ENCODE measurements at regions not wholly inside any gene's neighbourhood (a gene's known extent, or its start where the extent isn't known, plus 50 kb on each side); places are given as distances from the start of the nearest gene placed in this dataset.

DNA sequence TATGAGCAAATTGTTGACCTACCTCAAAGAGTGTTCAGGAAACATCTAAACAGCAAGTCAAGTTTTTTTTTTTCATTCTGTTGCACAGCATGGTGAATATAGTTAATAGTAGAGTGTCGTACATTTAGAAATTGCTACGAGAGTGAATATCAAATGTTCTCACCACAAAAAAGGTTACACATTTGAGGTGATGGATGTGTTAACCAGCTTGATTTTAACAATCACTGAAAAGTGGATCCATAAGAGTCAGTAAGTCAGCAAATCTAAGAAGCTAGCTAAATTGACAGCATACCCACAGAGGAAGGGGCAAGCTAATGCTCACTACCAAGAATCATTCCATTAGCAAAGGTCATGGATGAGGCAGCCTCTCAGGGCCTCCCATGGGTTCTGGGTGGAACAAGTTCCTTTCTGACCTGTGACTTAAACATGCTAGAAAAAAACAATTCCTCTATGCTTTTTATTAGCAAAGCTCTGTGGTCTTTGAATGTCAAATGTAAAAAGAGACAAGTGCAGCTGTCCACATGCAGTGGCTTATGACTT, 235.4 kb upstream of the CCDC179 start:
- Histone ChIP-seq H3K4me3 (ENCODE audit: insufficient read depth, low read depth, low read length) (no peak overlapping the region), H3K27me3 (ENCODE audit: control insufficient read depth, insufficient read depth, low read length) (no peaks in the 10 kb centered on the region), H3K36me3 (replicated peaks; ENCODE audit: control insufficient read depth, insufficient read depth, low read length) (no peaks in the 10 kb centered on the region)
- no peak for DNase-seq

DNA sequence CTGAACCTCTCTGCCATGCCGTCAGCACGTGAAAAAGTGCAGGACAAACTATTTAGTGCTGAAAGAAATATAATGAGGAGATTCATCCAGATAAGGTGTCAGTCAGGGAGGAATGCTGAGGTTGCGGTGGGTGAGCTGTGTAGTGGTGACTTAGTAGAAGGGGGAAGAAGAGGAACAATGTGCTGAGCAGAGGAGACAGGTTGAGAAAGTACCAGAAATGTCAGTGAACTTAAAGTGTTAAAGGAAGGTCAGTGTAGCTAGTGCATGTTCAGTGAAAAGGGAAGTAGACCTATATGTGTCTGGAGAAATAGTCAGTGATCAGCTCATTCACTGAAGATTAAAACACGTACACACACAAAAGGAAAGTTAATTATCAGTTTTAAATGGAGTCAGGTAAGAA, 237.6 kb upstream of the CCDC179 start:
- no peak for DNase-seq
- no peak overlapping the region for H3K4me3 ChIP-seq (ENCODE audit: insufficient read depth, low read depth, low read length)
- H3K27me3 ChIP-seq (ENCODE audit: control insufficient read depth, insufficient read depth, low read length) = no peaks in the 10 kb centered on the region
- no peaks in the 10 kb centered on the region for H3K36me3 ChIP-seq (replicated peaks; ENCODE audit: control insufficient read depth, insufficient read depth, low read length)

GRCh38 chr11:23099256-23099655, 239.0 kb upstream of the CCDC179 start:
- Histone ChIP-seq H3K27me3 (ENCODE audit: control insufficient read depth, insufficient read depth, low read length) (no peaks in the 10 kb centered on the region), H3K36me3 (replicated peaks; ENCODE audit: control insufficient read depth, insufficient read depth, low read length) (no peaks in the 10 kb centered on the region), H3K4me3 (ENCODE audit: insufficient read depth, low read depth, low read length) (no peak overlapping the region)
- DNase-seq = no peak

DNA sequence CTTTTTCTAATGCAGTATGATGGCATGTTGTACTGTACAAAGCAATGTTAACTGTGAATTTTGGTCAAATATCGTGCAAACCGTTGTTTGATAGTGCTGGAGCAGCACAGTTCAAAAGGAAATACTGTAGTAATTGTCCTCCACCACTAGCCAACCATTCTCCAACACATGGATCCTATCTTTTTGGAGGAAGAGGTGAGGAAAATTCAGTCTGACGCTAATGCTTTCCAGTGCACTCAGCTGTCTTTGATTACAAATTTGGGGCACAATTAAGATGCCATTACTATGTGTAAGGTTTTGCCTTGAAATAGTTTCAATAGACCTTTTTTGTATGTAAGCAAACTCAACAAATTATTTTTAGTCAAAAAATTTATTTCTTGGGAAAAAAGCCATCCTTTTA, 240.5 kb upstream of the CCDC179 start:
- no peaks in the 10 kb centered on the region for H3K27me3 ChIP-seq (ENCODE audit: control insufficient read depth, insufficient read depth, low read length)
- no peaks in the 10 kb centered on the region for H3K36me3 ChIP-seq (replicated peaks; ENCODE audit: control insufficient read depth, insufficient read depth, low read length)
- no peak for DNase-seq
- no peak overlapping the region for H3K4me3 ChIP-seq (ENCODE audit: insufficient read depth, low read depth, low read length)

GRCh38 chr11:23103416-23103815, 243.1 kb upstream of the CCDC179 start:
- DNase-seq = no peak
- H3K27me3 ChIP-seq (ENCODE audit: control insufficient read depth, insufficient read depth, low read length) = no peaks in the 10 kb centered on the region
- H3K36me3 ChIP-seq (replicated peaks; ENCODE audit: control insufficient read depth, insufficient read depth, low read length) = no peaks in the 10 kb centered on the region
- H3K4me3 ChIP-seq (ENCODE audit: insufficient read depth, low read depth, low read length) = no peak overlapping the region

DNA sequence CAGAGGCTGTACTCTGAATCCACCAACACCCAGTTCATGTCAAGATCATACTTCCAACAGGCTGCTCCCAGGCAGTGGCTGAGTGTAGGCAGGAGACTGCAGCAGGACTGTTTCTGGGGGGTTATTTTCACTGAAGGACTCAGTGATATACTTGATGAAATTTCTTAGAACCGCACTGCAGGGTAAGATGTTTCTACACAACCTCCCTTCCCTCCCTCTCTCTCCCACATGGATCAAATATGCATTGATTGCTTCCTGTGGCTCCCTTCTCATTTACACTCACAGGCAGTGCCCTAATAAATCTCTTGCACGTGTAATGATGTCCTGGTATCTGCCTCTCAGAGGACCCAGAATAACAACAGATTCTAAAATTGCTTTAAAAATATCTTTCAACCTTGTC, 251.3 kb upstream of the CCDC179 start:
- DNase-seq = no peak
- Histone ChIP-seq H3K27me3 (ENCODE audit: control insufficient read depth, insufficient read depth, low read length) (no peaks in the 10 kb centered on the region), H3K36me3 (replicated peaks; ENCODE audit: control insufficient read depth, insufficient read depth, low read length) (no peaks in the 10 kb centered on the region), H3K4me3 (ENCODE audit: insufficient read depth, low read depth, low read length) (no peak overlapping the region)

GRCh38 chr11:23112390-23112789, 252.1 kb upstream of the CCDC179 start:
- no peaks in the 10 kb centered on the region for H3K36me3 ChIP-seq (replicated peaks; ENCODE audit: control insufficient read depth, insufficient read depth, low read length)
- DNase-seq = no peak
- no peaks in the 10 kb centered on the region for H3K27me3 ChIP-seq (ENCODE audit: control insufficient read depth, insufficient read depth, low read length)
- no peak overlapping the region for H3K4me3 ChIP-seq (ENCODE audit: insufficient read depth, low read depth, low read length)

GRCh38 chr11:23112987-23113886, 253.0 kb upstream of the CCDC179 start:
- Histone ChIP-seq H3K27me3 (ENCODE audit: control insufficient read depth, insufficient read depth, low read length) (no peaks in the 10 kb centered on the region), H3K36me3 (replicated peaks; ENCODE audit: control insufficient read depth, insufficient read depth, low read length) (no peaks in the 10 kb centered on the region), H3K4me3 (ENCODE audit: insufficient read depth, low read depth, low read length) (no peak overlapping the region)
- DNase-seq = peak; percentile 44

DNA sequence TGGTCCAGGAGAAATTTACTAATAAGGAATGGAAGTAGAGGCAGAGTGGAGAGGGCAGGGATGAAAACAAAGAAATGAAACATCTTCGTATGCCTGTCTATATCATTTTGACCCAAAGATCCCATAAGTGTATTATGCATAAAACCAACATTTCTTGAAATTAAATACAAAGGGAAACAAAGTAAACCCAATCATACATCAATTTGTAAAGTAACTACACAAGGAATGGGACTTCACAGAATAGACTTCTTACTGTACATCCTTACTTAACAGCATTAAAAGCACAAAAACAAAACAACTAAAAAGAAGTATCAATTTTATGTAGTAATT, 253.6 kb upstream of the CCDC179 start:
- H3K36me3 ChIP-seq (replicated peaks; ENCODE audit: control insufficient read depth, insufficient read depth, low read length) = no peaks in the 10 kb centered on the region
- DNase-seq = no peak

GRCh38 chr11:23123753-23124152, 263.5 kb upstream of the CCDC179 start:
- no peaks in the 10 kb centered on the region for H3K27me3 ChIP-seq (ENCODE audit: control insufficient read depth, insufficient read depth, low read length)
- no peak overlapping the region for H3K4me3 ChIP-seq (ENCODE audit: insufficient read depth, low read depth, low read length)
- DNase-seq = peak; percentile 2
- H3K36me3 ChIP-seq (replicated peaks; ENCODE audit: control insufficient read depth, insufficient read depth, low read length) = no peaks in the 10 kb centered on the region

More for the DNA sequence above, 253.6 kb upstream of the CCDC179 start:
- Histone ChIP-seq H3K27me3 (ENCODE audit: control insufficient read depth, insufficient read depth, low read length) (no peaks in the 10 kb centered on the region), H3K4me3 (ENCODE audit: insufficient read depth, low read depth, low read length) (no peak overlapping the region)

DNA sequence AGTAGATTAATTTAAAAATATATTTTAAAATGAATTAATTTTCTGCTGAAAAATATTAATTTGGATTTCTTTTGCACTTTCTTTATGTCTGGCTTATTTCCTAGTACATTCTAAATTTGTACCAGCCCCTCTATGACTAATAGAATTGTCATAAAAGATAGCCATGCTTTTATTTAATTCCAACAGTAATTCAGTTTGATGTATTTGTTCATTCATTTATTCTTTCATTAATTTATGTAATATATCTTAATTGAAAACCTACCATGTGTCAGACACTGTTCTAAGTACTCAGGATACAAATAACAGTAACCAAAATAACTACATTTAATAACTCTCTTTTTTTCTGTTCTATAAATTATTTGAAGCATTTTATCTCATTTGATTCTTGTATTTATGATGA, 264.0 kb upstream of the CCDC179 start:
- DNase-seq = no peak
- Histone ChIP-seq H3K27me3 (ENCODE audit: control insufficient read depth, insufficient read depth, low read length) (no peaks in the 10 kb centered on the region), H3K4me3 (ENCODE audit: insufficient read depth, low read depth, low read length) (no peak overlapping the region), H3K36me3 (replicated peaks; ENCODE audit: control insufficient read depth, insufficient read depth, low read length) (no peaks in the 10 kb centered on the region)

GRCh38 chr11:23124996-23125395, 264.7 kb upstream of the CCDC179 start:
- no peak for DNase-seq
- no peak overlapping the region for H3K4me3 ChIP-seq (ENCODE audit: insufficient read depth, low read depth, low read length)
- no peaks in the 10 kb centered on the region for H3K36me3 ChIP-seq (replicated peaks; ENCODE audit: control insufficient read depth, insufficient read depth, low read length)
- no peaks in the 10 kb centered on the region for H3K27me3 ChIP-seq (ENCODE audit: control insufficient read depth, insufficient read depth, low read length)

DNA sequence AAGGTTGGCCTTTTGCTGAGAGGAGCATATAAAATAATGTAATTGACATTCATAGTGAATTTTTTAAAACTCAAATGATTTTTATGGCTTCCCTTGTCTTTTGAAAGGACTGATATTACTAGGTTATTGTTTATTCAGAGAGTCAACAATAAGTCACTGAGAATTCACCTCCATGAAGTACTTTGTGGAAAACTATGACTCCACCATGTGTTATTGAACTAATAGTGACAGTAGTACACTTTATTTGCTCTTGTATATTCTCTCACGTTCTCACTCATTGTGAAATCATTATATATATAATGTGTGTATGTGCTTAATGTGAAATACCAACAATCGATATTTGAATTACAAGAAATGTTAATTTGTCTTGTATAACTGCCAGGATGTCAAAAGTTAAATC, 267.4 kb upstream of the CCDC179 start:
- DNase-seq = no peak
- H3K36me3 ChIP-seq (replicated peaks; ENCODE audit: control insufficient read depth, insufficient read depth, low read length) = no peaks in the 10 kb centered on the region
- H3K4me3 ChIP-seq (ENCODE audit: insufficient read depth, low read depth, low read length) = no peak overlapping the region
- H3K27me3 ChIP-seq (ENCODE audit: control insufficient read depth, insufficient read depth, low read length) = no peaks in the 10 kb centered on the region

DNA sequence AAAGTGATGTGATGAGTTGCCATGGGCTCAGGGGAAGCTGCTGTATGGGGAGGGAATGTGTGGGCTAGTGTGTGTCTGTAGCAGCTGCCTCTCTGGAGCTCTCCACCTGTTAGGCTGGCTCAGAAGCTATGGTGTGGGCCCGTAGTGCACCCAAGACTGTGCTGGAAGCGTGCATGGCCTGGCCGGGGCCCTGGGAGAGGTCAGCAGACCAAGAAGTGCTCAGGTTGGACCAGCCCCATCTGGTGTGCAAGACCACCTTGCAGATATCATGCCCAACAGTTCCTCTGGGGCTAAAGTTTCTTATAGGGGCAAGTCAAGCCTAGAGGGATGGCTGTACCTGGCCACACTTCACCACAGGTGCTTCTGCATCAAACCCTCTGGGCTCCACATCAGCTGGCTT, 274.4 kb upstream of the CCDC179 start:
- Histone ChIP-seq H3K27me3 (ENCODE audit: control insufficient read depth, insufficient read depth, low read length) (no peaks in the 10 kb centered on the region), H3K36me3 (replicated peaks; ENCODE audit: control insufficient read depth, insufficient read depth, low read length) (no peaks in the 10 kb centered on the region), H3K4me3 (ENCODE audit: insufficient read depth, low read depth, low read length) (no peak overlapping the region)
- DNase-seq = no peak

- no peak for DNase-seq
- H3K27me3 ChIP-seq (ENCODE audit: control insufficient read depth, insufficient read depth, low read length) = no peaks in the 10 kb centered on the region
- no peaks in the 10 kb centered on the region for H3K36me3 ChIP-seq (replicated peaks; ENCODE audit: control insufficient read depth, insufficient read depth, low read length)
- no peak overlapping the region for H3K4me3 ChIP-seq (ENCODE audit: insufficient read depth, low read depth, low read length)
These were observed 278.5 kb upstream of the CCDC179 start for GRCh38 chr11:23138761-23139160.

Data from H7 (cell line).